ENCODE measurements at regions not wholly inside any gene's neighbourhood (a gene's known extent, or its start where the extent isn't known, plus 50 kb on each side); places are given as distances from the start of the nearest gene placed in this dataset.
"Not testable (repeated sequence)": the region's sequence is repeated elsewhere in the genome, so short reads cannot be mapped to it uniquely, and the experiment has no call there.

- no peak for DNase-seq
These were observed 209.8 kb upstream of the MYO3A start for GRCh38 chr10:25724241-25724640.

DNA sequence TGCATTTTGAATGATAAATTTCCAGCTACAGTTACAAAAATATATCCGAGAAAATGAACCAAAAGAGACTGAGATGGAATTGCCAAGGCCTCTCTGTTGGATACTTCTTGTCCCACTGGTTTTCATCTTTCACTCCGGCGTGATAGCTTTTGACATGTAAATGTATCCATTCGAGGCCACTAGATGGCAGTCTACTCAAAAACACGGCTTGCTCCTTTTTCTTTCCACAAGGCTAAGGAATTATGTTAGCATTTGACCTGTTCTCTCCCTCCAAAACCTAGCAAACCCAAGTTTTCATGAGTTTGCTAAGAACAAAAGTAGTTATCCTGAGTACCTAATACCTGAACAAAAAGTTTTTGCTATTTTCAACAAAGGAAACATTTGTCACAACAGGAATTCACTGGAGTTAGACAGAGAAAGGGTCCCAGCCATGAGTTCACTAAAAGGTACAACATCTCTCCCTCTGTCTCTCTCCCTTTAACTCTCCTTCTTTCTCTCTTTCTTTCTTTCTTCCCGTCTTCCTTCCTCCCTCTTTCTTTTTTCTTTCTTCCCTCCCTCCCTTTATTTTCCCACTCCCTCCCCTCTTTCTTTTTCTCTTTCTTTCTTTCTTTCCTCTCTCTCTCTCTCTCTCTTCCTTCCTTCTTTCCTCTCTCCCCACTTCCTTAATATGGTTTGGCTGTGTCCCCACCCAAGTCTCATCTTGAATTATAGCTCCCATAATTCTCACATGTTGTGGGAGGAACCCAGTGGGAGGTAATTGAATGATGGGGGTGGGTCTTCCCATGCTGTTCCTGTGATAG, 207.9 kb upstream of the MYO3A start:
- DNase-seq, result no peak

- DNase-seq, result no peak
These were observed 195.3 kb upstream of the MYO3A start for GRCh38 chr10:25738776-25739175.

DNA sequence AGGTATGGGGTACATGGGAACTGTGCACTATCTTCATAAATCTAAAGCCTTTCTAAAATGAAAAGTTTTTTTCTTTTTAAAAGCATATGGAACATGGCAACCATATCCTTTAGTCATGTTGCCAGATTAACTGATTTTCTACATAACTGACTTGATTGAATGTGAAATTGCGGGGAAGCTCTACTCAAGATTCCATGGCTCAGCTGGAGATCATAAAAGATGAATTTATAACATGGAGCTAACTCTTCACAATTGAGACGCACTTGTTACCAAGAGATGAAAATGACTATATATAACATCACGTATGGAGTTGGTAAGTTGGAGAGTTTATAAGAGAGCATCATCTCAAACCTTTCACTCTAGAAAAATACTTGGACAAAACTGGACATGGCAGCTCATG, 190.2 kb upstream of the MYO3A start:
- no peak for DNase-seq

- DNase-seq, result no peak
These were observed 189.5 kb upstream of the MYO3A start for GRCh38 chr10:25744574-25744973.

- no peak for DNase-seq
These were observed 188.1 kb upstream of the MYO3A start for GRCh38 chr10:25745976-25746375.

DNA sequence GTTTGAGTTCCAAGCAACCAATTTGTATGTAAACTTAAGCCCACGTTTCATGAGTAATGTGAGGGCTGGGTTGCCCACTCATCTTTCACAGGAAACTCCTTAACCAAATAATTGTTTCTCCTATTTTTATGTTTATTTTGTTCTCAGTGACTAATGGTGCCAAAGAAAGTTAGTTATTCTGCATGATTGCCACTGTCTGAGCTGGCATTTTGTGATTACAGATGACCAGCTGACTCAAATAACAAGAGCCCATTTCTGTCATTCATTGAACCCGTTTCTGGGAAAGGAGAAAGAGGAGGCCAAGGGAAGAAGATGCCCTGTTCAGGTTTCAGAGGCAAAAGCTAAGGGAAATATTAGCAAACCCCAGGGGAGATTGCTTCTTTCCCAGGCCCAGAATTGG, 186.9 kb upstream of the MYO3A start:
- DNase-seq, result no peak

DNA sequence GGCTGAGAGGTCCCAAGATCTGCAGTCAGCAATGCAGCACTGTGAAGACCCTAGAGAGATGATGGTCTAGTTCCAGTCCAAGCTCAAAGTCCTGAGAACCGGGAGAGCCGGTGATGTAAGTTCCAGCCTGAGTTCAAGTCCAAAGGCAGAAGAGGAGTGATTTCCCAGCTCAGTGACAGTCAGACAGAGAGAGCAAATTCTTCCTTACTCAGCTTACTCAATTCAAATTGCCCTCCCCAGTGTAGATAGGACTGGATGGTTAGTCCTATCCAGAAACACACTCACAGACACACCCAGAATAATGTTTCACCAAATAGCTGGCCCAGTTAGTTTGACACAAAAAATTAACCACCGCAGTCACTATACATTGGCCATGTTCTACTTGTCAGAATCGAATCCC, 185.5 kb upstream of the MYO3A start:
- DNase-seq, result no peak

DNA sequence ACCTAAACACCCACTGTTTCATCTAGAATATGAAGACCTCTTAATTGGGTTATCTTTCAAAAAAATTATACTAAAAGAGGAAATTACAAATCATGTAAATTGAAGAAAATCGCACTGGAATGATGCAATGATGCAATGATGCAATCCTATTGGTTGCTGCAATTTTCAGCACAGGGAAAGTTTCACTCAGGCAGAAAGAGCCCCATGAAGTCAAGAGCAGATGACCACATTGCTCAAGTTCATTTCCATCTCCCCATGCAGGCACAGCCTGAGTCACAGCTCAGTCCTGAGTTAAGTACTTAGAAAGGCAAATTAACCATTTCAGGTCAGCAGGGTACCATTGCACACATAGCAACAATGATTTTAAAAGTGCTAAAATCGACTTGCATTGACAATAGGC, 180.3 kb upstream of the MYO3A start:
- no peak for DNase-seq

DNA sequence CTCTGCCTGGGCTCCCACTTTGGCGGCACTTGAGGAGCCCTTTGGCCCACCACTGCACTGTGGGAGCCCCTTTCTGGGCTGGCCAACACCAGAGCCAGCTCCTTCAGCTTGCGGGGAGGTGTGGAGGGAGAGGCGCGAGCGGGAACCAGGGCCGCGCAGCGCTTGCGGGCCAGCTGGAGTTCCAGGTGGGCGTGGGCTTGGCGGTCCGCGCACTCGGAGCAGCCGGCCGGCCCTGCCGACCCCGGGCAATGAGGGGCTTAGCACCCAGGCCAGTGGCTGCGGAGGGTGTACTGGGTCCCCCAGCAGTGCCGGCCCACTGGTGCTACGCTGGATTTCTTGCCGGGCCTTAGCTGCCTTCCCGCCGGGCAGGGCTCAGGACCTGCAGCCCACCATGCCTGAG, 178.2 kb upstream of the MYO3A start:
- DNase-seq, result not testable (repeated sequence)

DNA sequence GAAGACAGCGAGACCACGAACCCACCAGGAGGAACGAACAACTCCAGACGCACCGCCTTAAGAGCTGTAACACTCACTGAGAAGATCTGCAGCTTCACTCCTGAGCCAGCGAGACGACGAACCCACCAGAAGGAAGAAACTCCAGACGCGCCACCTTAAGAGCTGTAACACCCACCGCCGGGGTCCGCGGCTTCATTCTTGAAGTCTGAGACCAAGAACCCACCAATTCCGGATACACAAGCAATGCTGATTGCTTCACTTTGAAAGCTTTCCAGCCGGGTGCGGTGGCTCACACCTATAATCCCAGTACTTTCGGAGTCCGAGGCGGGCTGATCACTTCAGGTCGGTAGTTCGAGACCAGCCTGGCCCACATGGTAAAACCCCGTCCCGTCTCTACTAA, 177.2 kb upstream of the MYO3A start:
- no peak for DNase-seq

DNA sequence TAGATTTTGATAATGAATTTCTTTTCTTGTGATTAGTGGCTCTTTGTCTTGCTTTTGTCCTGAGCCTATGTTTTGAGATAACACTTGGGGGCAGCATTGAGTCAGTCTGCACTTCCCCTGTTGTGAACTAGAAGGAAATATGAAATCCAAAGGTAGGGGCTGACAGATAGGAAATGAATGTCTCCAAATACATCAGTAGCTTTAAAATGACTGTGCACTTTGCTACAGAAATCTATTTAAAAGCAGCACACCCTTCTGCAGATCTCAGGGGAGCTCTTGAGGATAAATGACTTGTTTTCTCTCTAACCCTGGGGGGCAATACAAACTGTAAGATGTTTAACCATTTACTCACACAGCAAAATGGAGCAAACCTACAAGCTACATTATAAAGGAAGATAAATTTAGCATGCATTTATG, 176.0 kb upstream of the MYO3A start:
- peak; percentile 12 for DNase-seq

GRCh38 chr10:25758511-25758910, 175.5 kb upstream of the MYO3A start:
- no peak for DNase-seq

DNA sequence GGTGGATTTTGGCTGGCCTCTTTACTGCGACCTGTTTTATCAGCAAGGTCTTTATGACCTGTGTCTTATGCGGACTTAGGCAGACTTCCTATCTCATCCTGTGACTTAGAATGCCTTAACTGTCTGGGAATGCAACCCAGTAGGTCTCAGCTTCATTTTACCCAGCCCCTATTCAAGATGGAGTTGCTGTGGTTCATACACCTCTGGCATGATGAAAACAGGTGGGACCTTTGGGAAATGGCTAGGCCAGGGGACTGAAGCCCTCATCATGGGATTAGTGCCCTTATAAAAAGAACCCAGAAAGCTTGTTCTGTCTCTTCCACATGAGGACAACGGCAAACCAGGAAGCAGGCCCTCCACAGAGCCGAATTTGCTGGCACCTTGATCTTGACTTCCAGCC, 172.1 kb upstream of the MYO3A start:
- no peak for DNase-seq

- DNase-seq, result no peak
These were observed 167.8 kb upstream of the MYO3A start for GRCh38 chr10:25766213-25766612.

- no peak for DNase-seq
These were observed 167.3 kb upstream of the MYO3A start for GRCh38 chr10:25766687-25767221.

DNA sequence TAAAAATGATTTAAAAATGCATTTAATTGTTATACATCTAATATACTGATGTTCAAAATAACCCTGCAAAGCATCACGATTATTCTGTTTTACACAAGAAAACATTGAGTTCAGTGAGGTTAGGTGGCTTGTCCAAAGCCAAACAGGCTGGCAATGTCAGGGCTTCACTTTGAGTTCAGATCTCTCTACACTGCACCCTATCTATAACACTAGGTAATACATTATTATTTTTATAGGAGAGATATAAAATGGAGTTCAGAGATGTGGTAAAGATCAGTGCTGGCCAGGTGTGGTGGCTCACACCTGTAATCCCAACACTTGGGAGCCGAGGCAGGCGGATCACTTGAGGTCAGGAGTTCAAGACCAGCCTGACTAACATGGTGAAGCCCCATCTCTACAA, 165.9 kb upstream of the MYO3A start:
- DNase-seq, result no peak

DNA sequence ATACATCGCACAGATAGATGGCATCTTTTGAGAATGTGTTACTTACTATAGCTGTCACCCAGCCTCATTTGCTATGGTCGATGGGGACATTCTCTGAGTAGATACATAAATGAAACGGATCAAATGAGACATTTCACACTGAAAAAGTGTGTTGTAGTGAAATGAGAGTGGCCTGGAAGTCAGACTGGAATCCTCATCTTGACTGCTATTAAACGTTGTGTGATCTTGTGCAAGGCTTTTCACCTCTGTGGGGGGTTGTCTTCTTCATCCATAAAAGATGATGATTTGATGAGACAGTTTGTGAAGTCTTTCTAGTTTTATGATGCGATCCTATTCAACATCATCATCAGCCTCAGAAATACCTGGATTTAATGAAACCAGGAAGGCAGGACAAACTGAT, 155.4 kb upstream of the MYO3A start:
- DNase-seq, result no peak

DNA sequence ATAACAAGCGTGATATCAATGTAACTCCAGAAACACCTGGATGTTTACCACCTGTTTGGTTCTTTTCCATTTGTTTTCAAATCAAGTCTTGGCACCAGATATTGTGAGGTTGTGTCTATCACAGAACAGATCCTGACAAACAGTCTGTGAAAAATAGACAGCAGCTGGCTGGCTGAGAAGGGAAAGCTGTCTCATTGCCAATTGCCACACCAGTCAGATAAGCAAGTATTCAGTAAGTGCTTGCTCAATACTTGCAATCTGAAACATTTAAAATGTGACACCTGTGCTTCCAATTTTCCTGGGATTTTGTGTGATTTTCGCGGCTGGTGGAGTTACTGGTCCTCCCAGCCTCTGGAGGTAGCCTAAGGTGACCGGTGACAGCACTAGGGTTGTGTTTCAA, 147.9 kb upstream of the MYO3A start:
- no peak for DNase-seq

GRCh38 chr10:25786899-25787298, 147.1 kb upstream of the MYO3A start:
- no peak for DNase-seq

- no peak for DNase-seq
These were observed 136.1 kb upstream of the MYO3A start for GRCh38 chr10:25797888-25798429.

DNA sequence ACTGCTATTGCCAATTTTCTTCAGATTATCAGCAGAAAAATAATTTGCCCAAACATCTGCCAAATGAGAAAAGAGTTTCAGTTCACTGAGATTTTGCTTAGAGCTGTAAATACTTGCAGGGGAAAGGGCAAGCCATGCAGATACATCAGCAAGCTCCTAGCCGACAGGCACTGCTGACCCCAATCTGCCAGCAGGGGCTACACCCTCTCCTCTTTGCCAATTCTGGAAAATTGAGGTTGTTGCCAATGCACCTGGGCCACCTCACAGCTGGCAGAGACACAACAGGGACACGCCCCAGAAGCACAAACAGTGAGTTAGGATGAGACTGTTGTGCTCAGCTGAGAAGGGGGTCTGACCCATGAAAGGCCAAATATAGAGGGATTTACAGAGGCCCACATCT, 129.5 kb upstream of the MYO3A start:
- DNase-seq, result no peak

- DNase-seq, result no peak
These were observed 128.0 kb upstream of the MYO3A start for GRCh38 chr10:25805986-25806385.

DNA sequence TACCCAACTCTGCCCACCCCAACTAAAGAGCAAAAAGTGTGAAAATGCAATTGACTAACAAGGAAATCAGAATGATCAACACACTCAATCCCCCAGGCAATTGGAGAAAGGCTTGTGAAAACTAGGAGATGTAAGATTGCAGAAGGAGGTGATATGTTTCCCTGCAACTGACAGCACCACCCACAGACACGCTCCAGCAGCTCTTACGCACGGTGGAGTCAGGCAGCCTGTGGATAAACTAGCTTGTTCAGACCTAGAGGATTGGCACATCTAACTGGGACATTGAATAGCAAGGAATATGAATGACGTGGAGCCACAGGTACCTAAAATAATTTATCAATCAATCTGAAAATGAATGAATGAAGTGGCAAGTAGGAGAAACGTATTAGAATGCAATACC, 125.7 kb upstream of the MYO3A start:
- no peak for DNase-seq

All from DMS79 (cell line).